HCT116 (cell line): ENCODE measurements at regions not wholly inside any gene's neighbourhood (a gene's known extent, or its start where the extent isn't known, plus 50 kb on each side); places are given as distances from the start of the nearest gene placed in this dataset.

ENCODE experiments used
- ATAC-seq: fragments of 200-7000 bp; cut with Tn5 transposase; 2 replicates; pipeline ENCODE4 v1.9.1; 2020; ENCODE audit warnings: mild to moderate bottlenecking, moderate library complexity
- BruUV-seq: library from RNA; stranded (reverse); fragments of 400-500 nt; replicated peaks from 2 replicates; lab custom pipeline; 2021; lab: Mats Ljungman, UMichigan
- CTCF ChIA-PET: fragments of 300-600 bp; sonication (Branson Sonifier 250); formaldehyde crosslinking; loops from one replicate; lab custom pipeline; 2021; ENCODE audit warnings: antibody characterized with exemption; lab: Charles Lee
- POLR2A ChIA-PET: fragments of 300-600, 350-600 bp; sonication (Branson Sonifier 250); formaldehyde crosslinking; loops from one replicate; lab custom pipeline; 2021; ENCODE audit warnings: antibody characterized with exemption; lab: Charles Lee
- RAD21 ChIA-PET, 2 experiments: fragments of 300-600 bp; sonication (Branson Sonifier 250); formaldehyde crosslinking; loops; one replicate each; lab custom pipeline; 2023; ENCODE audit warnings: low total read pairs in 2 of 2; ENCODE audit not compliant: uncharacterized antibody in 2 of 2, unreplicated experiment in 2 of 2, low non-redundant PET in 1 of 2; lab: Charles Lee
- DNase-seq: peaks from one replicate; pipeline ENCODE4 v3.0.0-alpha.2; 2010; ENCODE audit warnings: low read depth, low spot score
- H2AFZ ChIP-seq: fragments of 200-600 bp; shearing (Covaris generic), sonication (generic); 2 replicates; pipeline ENCODE4 v1.6.1; 2017; ENCODE audit warnings: low read depth, mixed run types, mixed read lengths, antibody characterized with exemption, low read length; ENCODE audit not compliant: poor library complexity, severe bottlenecking
- H3K27ac ChIP-seq: 2 replicates; pipeline ENCODE4 v1.5.1; 2012; ENCODE audit warnings: low read depth, low read length
- H3K27me3 ChIP-seq: fragments of 200-600 bp; sonication (generic); 2 replicates; pipeline ENCODE4 v1.6.1; 2016; ENCODE audit warnings: mixed run types, low read length, mixed read lengths; ENCODE audit not compliant: insufficient read depth
- H3K36me3 ChIP-seq, 2 experiments: fragments of 200-500 bp in 1 of 2; fragments of 200-600 bp in 1 of 2; sonication (Bioruptor generic) in 1 of 2; sonication (generic) in 1 of 2; 2 replicates each; pipeline versions ENCODE4 v1.5.1 to v1.6.1; 2014 to 2016; ENCODE audit warnings: low read length in 2 of 2, inconsistent platforms in 1 of 2, mixed read lengths in 1 of 2, mixed run types in 1 of 2; ENCODE audit not compliant: insufficient read depth in 2 of 2, control insufficient read depth in 1 of 2
- H3K4me1 ChIP-seq, 2 experiments: fragments of 200-600 bp in 1 of 2; sonication (generic) in 1 of 2; 2 replicates each; pipeline versions ENCODE4 v1.5.1 to v1.6.1; 2012 to 2017; ENCODE audit warnings: low read length in 2 of 2, inconsistent platforms in 1 of 2, mild to moderate bottlenecking in 1 of 2, mixed read lengths in 1 of 2, mixed run types in 1 of 2, moderate library complexity in 1 of 2; ENCODE audit not compliant: insufficient read depth in 2 of 2, control insufficient read depth in 1 of 2
- H3K4me2 ChIP-seq: fragments of 200-600 bp; sonication (generic); 2 replicates; pipeline ENCODE4 v1.6.1; 2017; ENCODE audit warnings: mixed run types, low read length, mixed read lengths
- H3K4me3 ChIP-seq, 2 experiments: fragments of 200-600 bp in 1 of 2; sonication (generic) in 1 of 2; replicated peaks in 1 of 2; 2 replicates each; pipeline ENCODE4 v1.5.1; 2011 to 2016; ENCODE audit warnings: low read length in 2 of 2, control low read depth in 1 of 2, low read depth in 1 of 2, mild to moderate bottlenecking in 1 of 2, mixed read lengths in 1 of 2, mixed run types in 1 of 2
- H3K79me2 ChIP-seq: fragments of 200-600 bp; sonication (generic); 2 replicates; pipeline ENCODE4 v1.6.1; 2017; ENCODE audit warnings: mild to moderate bottlenecking, mixed run types, low read length, moderate library complexity, mixed read lengths; ENCODE audit not compliant: insufficient read depth
- H3K9ac ChIP-seq: fragments of 200-600 bp; sonication (generic); 2 replicates; pipeline ENCODE4 v1.6.1; 2016; ENCODE audit warnings: low read length, mixed read lengths
- H3K9me2 ChIP-seq: fragments of 200-600 bp; sonication (generic), shearing (Covaris generic); 2 replicates; pipeline ENCODE4 v1.6.1; 2017; ENCODE audit warnings: mixed run types, mild to moderate bottlenecking, moderate library complexity; ENCODE audit not compliant: insufficient read depth
- H3K9me3 ChIP-seq, 2 experiments: fragments of 200-500 bp in 1 of 2; fragments of 200-600 bp in 1 of 2; sonication (Bioruptor generic) in 1 of 2; sonication (generic) in 1 of 2; 2 replicates each; pipeline ENCODE4 v1.6.1; 2014 to 2017; ENCODE audit warnings: low read length in 2 of 2, mixed read lengths in 2 of 2, inconsistent platforms in 1 of 2, low read depth in 1 of 2, mild to moderate bottlenecking in 1 of 2, mixed run types in 1 of 2, moderate library complexity in 1 of 2; ENCODE audit not compliant: control insufficient read depth in 1 of 2, insufficient read depth in 1 of 2
- H4K20me1 ChIP-seq: fragments of 200-600 bp; sonication (generic), shearing (Covaris generic); 2 replicates; pipeline ENCODE4 v1.6.1; 2017; ENCODE audit warnings: mixed run types, mild to moderate bottlenecking, moderate library complexity; ENCODE audit not compliant: insufficient read depth
- RAD21 ChIP-seq: IDR thresholded peaks from 2 replicates; pipeline ENCODE4 v1.6.1; 2012; ENCODE audit warnings: low read depth, mild to moderate bottlenecking
- YY1 ChIP-seq: IDR thresholded peaks from 2 replicates; pipeline ENCODE4 v1.6.1; 2011; ENCODE audit warnings: low read length, low read depth, moderate library complexity, mild to moderate bottlenecking; ENCODE audit not compliant: insufficient replicate concordance; ENCODE audit errors: extremely low read depth
- ZNF274 ChIP-seq: fragments of 200-500 bp; sonication (Bioruptor generic); IDR thresholded peaks from 2 replicates; pipeline ENCODE4 v1.6.1; 2014; ENCODE audit warnings: mild to moderate bottlenecking, low read depth, low read length, inconsistent platforms
- intact Hi-C: fragments of 100-400 bp; cut with micrococcal nuclease; formaldehyde crosslinking; loops from 2 replicates; pipeline ENCODE4 v1.10.0; 2022
- TF ChIP-seq, protein P1 (sequence below): IDR thresholded peaks from 2 replicates; pipeline ENCODE4 v1.6.1; 2012
- TF ChIP-seq, protein P2 (sequence below), 3 experiments: fragments of 200-600 bp in 1 of 3; sonication (generic) in 1 of 3; IDR thresholded peaks in 2 of 3; conservative IDR thresholded peaks in 1 of 3; 2 replicates each; pipeline ENCODE4 v1.5.1; 2012 to 2017; ENCODE audit warnings: low read depth in 2 of 3, low read length in 2 of 3, antibody characterized with exemption in 1 of 3, borderline replicate concordance in 1 of 3, control low read depth in 1 of 3, mild to moderate bottlenecking in 1 of 3, mixed read lengths in 1 of 3, mixed run types in 1 of 3, moderate library complexity in 1 of 3; ENCODE audit not compliant: insufficient read depth in 1 of 3

DNA sequence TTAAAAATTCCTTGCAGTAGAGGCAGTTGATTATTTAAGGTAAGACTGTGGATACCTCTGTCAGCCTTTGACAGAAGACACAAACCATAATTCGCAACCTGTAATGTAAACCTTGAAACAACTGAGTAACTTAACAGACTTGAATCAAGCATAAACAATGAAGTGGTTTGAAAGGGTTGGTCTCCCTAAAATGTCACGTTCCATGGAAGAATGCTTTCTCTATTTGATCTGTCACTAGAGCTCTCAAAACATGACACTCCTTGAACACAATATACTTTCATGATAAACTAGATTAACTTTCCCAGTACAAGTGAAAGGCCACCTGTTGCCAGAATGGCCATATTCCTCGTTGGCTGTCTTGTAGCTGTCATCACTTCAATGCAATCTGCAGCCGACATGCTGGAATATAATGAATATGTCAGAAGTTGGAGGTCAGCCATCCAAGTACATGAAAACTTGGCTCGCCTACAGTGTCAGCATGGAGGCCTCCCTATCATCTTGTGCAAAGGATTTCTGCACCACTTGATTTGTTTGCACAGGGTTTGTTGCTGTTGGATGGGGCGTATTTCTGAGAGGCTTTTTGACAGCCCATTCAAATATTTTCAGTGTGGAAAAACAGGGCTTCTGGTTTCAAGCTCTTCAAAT, 228.0 kb downstream of the TLE4 start:
- BruUV-seq: no TSS peak
- ATAC-seq: no peak
- H3K36me3 ChIP-seq: no peaks in the 10 kb centered on the region
- no peak overlapping the region for H3K9ac ChIP-seq
- no peak overlapping the region for H3K4me3 ChIP-seq
- POLR2A ChIA-PET: no interaction called here
- no peak overlapping the region for H3K27ac ChIP-seq
- no peak for DNase-seq
- H3K9me3 ChIP-seq: peaks cover 3 to 26% of the 10 kb centered on the region in 2 experiments; a peak in 2 of 4 replicates
- H2AFZ ChIP-seq: no peak overlapping the region
- no peaks in the 10 kb centered on the region for H3K4me1 ChIP-seq
- H3K4me2 ChIP-seq: no peak overlapping the region
- no peaks in the 10 kb centered on the region for H4K20me1 ChIP-seq
- TF ChIP-seq, protein P1, sequence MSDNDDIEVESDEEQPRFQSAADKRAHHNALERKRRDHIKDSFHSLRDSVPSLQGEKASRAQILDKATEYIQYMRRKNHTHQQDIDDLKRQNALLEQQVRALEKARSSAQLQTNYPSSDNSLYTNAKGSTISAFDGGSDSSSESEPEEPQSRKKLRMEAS: no peak
- no peak for TF ChIP-seq YY1
- TF ChIP-seq RAD21: no peak
- intact Hi-C loops: no loop called here
- H3K79me2 ChIP-seq: no peaks in the 10 kb centered on the region
- CTCF ChIA-PET: no interaction called here
- H3K9me2 ChIP-seq: no peaks in the 10 kb centered on the region
- RAD21 ChIA-PET: no interaction called here
- no peaks in the 10 kb centered on the region for H3K27me3 ChIP-seq

DNA sequence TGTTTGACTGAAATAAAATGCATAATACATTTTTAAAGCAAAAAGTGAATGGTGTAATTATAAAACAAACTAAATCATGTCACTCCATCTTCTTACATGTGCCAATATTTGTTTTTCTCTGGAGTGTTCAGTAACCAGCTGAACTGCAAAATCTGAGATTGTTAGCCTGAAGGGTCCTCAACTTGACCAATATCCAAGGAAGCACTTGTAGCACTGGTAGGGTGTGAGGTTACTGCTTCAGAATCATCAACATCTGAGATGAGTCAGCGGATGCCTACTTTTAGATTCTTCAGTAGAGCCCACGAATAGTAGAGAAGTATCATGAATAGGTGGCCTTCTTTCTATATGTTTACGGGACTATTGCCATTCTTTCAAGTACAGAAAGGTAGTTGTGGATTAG, 226.7 kb downstream of the TLE4 start:
- no peak for TF ChIP-seq ZNF274
- TF ChIP-seq, protein P2, sequence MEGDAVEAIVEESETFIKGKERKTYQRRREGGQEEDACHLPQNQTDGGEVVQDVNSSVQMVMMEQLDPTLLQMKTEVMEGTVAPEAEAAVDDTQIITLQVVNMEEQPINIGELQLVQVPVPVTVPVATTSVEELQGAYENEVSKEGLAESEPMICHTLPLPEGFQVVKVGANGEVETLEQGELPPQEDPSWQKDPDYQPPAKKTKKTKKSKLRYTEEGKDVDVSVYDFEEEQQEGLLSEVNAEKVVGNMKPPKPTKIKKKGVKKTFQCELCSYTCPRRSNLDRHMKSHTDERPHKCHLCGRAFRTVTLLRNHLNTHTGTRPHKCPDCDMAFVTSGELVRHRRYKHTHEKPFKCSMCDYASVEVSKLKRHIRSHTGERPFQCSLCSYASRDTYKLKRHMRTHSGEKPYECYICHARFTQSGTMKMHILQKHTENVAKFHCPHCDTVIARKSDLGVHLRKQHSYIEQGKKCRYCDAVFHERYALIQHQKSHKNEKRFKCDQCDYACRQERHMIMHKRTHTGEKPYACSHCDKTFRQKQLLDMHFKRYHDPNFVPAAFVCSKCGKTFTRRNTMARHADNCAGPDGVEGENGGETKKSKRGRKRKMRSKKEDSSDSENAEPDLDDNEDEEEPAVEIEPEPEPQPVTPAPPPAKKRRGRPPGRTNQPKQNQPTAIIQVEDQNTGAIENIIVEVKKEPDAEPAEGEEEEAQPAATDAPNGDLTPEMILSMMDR (IDR thresholded peaks at IDR 0.05 in 2 of 3, conservative IDR thresholded peaks at IDR 0.05 in 1 of 3; ENCODE audit: borderline replicate concordance in 1 of 3, insufficient read depth in 1 of 3, low read depth in 2 of 3, low read length in 2 of 3): no peak

More for the DNA sequence above, 226.7 kb downstream of the TLE4 start:
- ATAC-seq: no peak
- Histone ChIP-seq H3K9me2 (no peaks in the 10 kb centered on the region), H3K9ac (no peak overlapping the region), H2AFZ (no peak overlapping the region), H3K79me2 (no peaks in the 10 kb centered on the region), H3K27me3 (no peaks in the 10 kb centered on the region), H3K4me1 (no peaks in the 10 kb centered on the region), H3K4me3 (no peak overlapping the region), H3K4me2 (no peak overlapping the region), H3K36me3 (no peaks in the 10 kb centered on the region), H3K27ac (no peak overlapping the region), H4K20me1 (no peaks in the 10 kb centered on the region), H3K9me3 (peaks cover 3 to 33% of the 10 kb centered on the region in 2 experiments; a peak in 2 of 4 replicates)
- intact Hi-C loops: no loop called here
- ChIA-PET POLR2A (no interaction called here), CTCF (no interaction called here), RAD21 (no interaction called here)
- DNase-seq: no peak
- BruUV-seq: no TSS peak
